Pons (tissue), 1 donor: ENCODE measurements at regions not wholly inside any gene's neighbourhood (a gene's known extent, or its start where the extent isn't known, plus 50 kb on each side); places are given as distances from the start of the nearest gene placed in this dataset.
"Not testable (repeated sequence)": the region's sequence is repeated elsewhere in the genome, so short reads cannot be mapped to it uniquely, and the experiment has no call there.

Experiments used
- DNase-seq: peaks from one replicate; pipeline ENCODE4 v3.0.0-alpha.2; 2016; ENCODE audit warnings: low spot score

GRCh38 chr2:146598791-146599190 is 1246.0 kb upstream of the ACVR2A start:
- DNase-seq: no peak

GRCh38 chr2:146597291-146597690 is 1247.5 kb upstream of the ACVR2A start:
- DNase-seq: no peak

- no peak for DNase-seq
Measured at GRCh38 chr2:146591908-146592307, 1252.9 kb upstream of the ACVR2A start.

GRCh38 chr2:146587291-146587713 is 1257.5 kb upstream of the ACVR2A start:
- no peak for DNase-seq

GRCh38 chr2:146584316-146584715 is 1260.5 kb upstream of the ACVR2A start:
- DNase-seq: no peak

GRCh38 chr2:146579147-146579930 is 1265.5 kb upstream of the ACVR2A start:
- no peak for DNase-seq

GRCh38 chr2:146576339-146577111 is 1268.3 kb upstream of the ACVR2A start:
- DNase-seq: no peak

- no peak for DNase-seq
Measured at GRCh38 chr2:146572598-146572997, 1272.2 kb upstream of the ACVR2A start.

GRCh38 chr2:146561996-146562395 is 1282.8 kb upstream of the ACVR2A start:
- no peak for DNase-seq

- no peak for DNase-seq
Measured at GRCh38 chr2:146547236-146547635, 1297.6 kb upstream of the ACVR2A start.

GRCh38 chr2:146544701-146545100 is 1300.1 kb upstream of the ACVR2A start:
- no peak for DNase-seq

- no peak for DNase-seq
Measured at GRCh38 chr2:146541896-146542295, 1302.9 kb upstream of the ACVR2A start.

- DNase-seq: peak; percentile 6
Measured at GRCh38 chr2:146540271-146540932, 1304.4 kb upstream of the ACVR2A start.

GRCh38 chr2:146539739-146540138 is 1305.1 kb upstream of the ACVR2A start:
- not testable (repeated sequence) for DNase-seq

GRCh38 chr2:146537477-146537876 is 1307.4 kb upstream of the ACVR2A start:
- DNase-seq: no peak

- no peak for DNase-seq
Measured at GRCh38 chr2:146532509-146533147, 1312.2 kb upstream of the ACVR2A start.

- no peak for DNase-seq
Measured at GRCh38 chr2:146532009-146532408, 1312.8 kb upstream of the ACVR2A start.

- no peak for DNase-seq
Measured at GRCh38 chr2:146530886-146531285, 1313.9 kb upstream of the ACVR2A start.

- no peak for DNase-seq
Measured at GRCh38 chr2:146527166-146527565, 1317.7 kb upstream of the ACVR2A start.

GRCh38 chr2:146523196-146523595 is 1321.6 kb upstream of the ACVR2A start:
- DNase-seq: peak; percentile 4

- no peak for DNase-seq
Measured at GRCh38 chr2:146506851-146507250, 1338.0 kb upstream of the ACVR2A start.

- no peak for DNase-seq
Measured at GRCh38 chr2:146503366-146503765, 1341.5 kb upstream of the ACVR2A start.
